HG03432 (cell line): ENCODE measurements at regions not wholly inside any gene's neighbourhood (a gene's known extent, or its start where the extent isn't known, plus 50 kb on each side); places are given as distances from the start of the nearest gene placed in this dataset.
"Not testable (repeated sequence)": the region's sequence is repeated elsewhere in the genome, so short reads cannot be mapped to it uniquely, and the experiment has no call there.

Experiments used
- ATAC-seq: cut with Tn5 transposase; IDR thresholded peaks from one replicate; pipeline ENCODE4 v1.9.1; 2021; ENCODE audit warnings: mild to moderate bottlenecking, moderate library complexity; ENCODE audit not compliant: unreplicated experiment

DNA sequence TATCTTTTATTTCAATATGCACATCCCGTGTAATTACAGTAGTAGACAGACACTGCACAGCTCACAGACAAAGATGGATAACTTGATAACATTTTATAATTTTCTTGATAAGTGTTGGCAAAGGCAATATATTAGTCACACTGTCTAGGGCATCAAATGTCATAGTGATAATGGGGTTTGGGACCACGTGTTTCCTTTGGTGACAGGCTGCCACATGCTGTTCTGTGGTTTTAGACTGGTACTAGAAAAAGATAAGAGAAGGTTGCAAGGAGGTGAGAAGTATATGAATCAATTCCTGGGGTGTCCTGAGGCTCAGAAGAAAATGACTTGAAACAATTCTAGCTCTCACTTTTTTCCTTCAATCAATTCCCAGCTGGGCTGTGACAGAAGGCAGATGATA is 258.8 kb upstream of the CHD1 start:
- ATAC-seq: no peak

GRCh38 chr5:99179206-99179605 is 250.4 kb upstream of the CHD1 start:
- no peak for ATAC-seq

GRCh38 chr5:99177796-99178195 is 249.0 kb upstream of the CHD1 start:
- ATAC-seq: no peak

DNA sequence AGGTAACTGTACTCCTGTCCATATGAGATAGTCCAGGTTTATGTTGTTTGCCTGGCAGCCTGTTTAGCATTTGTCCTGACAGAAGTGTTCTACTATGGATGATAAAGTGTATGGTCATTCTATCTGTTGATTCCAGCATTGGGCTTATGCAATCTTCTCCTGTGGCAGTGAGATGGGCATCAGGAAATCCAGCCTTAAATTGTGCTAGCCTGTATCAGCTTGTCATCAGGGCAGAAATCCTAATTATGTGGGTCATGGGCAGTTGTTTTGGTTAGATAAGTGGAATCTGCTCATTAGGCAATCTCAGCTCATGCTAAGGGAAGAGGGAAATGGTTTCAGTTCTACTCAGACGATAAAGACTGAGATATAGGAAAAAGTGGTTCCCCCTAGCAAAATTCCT is 247.4 kb upstream of the CHD1 start:
- no peak for ATAC-seq

GRCh38 chr5:99169309-99169708 is 240.5 kb upstream of the CHD1 start:
- ATAC-seq: no peak

DNA sequence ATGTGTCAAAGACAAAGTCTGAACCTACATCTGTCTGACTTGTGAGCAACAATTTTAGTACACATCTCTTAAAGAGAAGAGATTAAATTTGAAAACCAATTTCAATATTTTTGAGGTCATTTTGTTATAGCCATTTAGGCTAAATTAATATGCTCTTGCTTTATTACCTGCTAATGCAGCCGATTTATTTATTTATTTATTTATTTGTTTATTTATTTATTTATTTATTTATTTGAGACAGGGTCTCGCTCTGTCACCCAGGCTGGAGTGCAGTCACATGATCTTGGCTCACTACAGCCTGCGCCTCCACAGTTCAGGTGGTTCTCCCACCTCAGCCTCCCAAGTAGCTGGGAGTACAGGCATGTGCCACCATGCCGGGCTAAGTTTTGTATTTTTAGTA is 232.7 kb upstream of the CHD1 start:
- ATAC-seq: not testable (repeated sequence)

DNA sequence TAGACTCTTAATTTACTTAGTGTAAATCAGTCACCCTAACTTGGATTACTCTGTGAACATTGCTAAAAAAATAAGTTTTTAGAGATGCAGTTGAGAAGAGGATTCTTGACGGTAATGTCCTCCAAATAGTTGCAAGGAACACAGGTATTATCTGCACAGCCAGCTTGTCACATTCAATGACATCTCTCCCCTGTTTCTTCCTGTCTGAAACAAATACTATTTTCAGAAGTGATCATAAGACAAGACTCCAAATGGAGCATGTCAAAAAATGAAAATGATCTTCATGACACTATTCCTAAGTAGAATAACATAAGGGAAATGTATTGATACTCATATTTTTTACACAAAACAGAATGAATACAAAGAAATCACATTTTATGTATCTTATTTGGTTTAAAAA is 227.9 kb upstream of the CHD1 start:
- no peak for ATAC-seq

DNA sequence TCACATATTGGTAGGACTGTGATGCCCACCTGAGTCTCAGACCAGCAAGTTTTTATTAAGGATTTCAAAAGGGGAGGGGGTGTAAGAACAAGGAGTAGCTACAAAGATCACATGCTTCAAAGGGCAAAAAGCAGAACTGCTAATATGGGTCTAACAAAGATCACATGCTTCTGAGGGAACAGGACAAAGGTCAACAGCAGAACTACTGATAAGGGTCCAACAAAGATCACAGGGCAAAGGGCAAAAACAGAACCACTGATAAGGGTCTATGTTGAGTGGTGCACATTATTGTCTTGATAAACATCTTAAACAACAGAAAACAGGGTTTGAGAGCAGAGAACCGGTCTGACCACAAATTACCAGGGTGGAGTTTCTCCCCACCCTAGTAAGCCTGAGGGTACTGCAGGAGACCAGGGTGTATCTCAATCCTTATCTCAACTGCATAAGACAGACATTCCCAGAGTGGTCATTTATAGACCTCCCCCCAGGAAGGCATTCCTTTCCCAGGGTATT is 214.5 kb upstream of the CHD1 start:
- ATAC-seq: not testable (repeated sequence)

DNA sequence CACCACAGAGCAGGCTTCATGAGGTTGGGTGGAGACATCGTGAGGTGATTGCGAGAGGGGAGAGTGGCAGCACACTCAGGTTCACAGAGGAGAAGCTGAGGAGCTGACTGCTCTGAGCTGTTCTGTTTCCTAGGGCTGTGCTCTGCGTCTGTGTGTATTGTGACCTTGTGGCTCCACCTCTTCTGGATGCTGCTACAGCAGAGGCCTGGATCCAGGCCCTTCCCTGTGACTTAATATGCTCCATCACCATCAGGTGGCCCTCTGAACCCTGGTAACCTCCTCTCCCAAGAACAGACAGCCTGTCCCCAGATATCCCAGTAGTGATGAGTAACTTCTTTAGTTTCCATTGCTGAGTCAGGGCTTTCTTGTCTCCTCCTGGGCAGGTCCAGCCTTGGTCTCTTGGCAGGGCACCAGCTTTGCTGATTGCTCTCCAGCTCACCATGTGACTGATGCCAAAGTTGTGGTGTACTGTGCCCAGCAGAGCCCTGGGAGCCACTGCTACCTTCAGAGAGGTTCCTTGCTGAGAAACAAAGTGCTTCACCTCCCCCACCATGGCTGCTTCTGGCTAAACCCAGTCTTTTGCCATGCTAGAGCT is 212.8 kb upstream of the CHD1 start:
- no peak for ATAC-seq

DNA sequence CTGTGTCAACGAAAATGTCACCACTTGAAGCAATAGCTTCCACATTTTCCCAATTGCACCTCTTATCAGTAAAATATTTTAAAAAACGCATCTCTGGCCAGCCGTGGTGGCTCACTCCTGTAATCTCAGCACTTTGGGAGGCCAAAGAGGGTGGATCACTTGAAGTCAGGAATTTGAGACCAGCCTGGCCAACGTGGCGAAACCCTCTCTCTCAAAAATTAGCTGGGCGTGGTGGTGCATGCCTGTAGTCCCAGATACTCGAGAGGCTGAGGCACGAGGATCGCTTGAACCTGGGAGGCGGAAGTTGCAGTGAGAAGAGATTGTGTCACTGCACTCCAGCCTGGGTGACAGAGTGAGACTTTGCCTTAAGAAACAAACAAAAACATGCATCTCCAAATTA is 210.1 kb upstream of the CHD1 start:
- ATAC-seq: no peak

GRCh38 chr5:99133921-99134320 is 205.1 kb upstream of the CHD1 start:
- ATAC-seq: no peak

DNA sequence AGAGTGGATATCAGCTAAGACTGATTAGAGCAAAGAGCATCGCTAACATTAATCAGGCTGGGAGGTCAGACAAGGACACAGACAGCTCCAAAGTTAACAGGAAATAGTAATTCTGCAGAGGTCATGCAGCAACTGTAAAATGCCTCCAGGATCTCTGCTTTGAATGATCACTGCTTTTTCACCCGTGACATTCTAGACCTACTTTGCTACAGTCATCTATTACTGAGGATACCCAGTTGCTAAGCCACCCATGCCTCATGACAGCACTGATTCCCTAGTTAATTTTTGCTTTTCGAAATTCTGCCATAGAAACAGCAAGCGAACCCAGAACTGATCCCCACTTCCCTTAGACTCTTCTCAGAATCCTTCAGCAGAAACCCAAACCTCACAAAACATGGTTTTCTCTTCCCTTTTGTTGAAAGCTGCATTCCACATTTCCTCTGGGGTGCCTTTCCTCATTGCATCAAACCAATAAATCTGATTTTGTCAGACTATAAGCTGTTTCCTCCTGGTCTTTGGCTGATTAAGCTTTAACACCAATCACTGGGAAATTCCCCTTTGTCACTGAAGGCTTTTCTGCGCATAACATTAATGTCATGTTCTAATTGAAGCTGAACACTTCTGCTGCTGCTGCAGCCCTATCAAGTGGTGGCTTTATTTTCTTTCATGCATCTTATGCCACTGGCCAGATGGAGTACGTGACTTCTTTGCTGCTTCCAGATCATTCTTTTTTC is 201.1 kb upstream of the CHD1 start:
- ATAC-seq: no peak

DNA sequence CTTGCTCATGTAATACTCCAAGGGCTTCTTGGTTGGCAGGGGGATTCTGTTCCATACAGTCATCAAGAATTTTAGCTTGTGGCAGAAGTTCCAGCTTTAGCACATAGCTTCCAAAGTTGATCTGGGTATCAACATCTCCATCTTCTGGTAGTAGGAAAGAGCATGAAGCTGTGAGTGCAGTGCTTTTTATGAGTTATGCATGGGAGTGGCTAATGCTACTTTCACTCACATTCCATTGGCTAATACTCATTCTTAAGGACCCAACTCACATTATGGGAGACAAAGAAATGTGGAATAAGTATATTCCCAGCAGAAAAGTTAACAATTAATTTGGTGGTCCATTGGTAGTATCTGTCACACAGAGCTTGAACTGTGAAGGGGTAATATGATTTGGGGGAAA is 194.2 kb upstream of the CHD1 start:
- ATAC-seq: no peak

- ATAC-seq: no peak
These were observed 190.5 kb upstream of the CHD1 start for GRCh38 chr5:99119326-99119725.

GRCh38 chr5:99116526-99116925 is 187.7 kb upstream of the CHD1 start:
- no peak for ATAC-seq

DNA sequence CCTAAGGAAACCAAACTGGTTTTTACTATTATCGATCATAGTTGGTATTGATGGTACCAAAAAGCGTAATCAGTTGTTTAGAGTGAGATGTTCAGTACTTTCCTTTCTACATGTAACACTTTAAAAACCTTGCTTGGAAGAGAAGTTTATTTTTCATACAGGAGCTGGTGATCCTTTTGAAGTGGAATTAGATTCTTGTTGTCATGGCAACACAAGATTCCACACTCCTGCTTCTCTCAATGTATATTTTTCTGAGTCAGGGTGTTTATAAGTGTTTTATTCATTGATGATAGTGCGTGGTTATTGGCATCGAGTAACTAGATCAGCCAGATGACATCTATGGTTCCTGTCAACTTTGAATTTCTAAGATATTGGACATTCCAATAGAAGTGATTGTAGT is 181.1 kb upstream of the CHD1 start:
- no peak for ATAC-seq

DNA sequence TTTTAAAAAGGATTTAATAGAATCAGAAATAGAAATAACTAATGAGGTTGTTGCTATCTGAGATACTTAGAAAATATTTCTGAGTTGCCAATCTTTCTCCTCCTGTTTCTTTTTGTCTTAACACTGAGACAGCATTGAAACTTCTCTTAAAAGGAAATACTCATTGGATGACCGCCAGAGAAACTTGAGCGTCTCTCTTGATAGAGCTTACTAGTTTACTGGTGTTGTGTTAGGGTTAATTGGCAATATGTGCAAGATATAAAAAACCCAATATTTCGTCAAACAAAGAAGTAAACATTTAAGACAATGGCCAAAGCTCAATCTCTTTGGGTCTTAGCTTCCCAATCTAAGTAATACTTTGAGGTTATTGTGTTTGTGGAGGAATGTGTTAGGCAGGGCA is 176.4 kb upstream of the CHD1 start:
- no peak for ATAC-seq

- ATAC-seq: peak; percentile 59
These were observed 175.8 kb upstream of the CHD1 start for GRCh38 chr5:99104538-99105132.

GRCh38 chr5:99102073-99102697 is 173.4 kb upstream of the CHD1 start:
- ATAC-seq: no peak

GRCh38 chr5:99099691-99100090 is 170.9 kb upstream of the CHD1 start:
- no peak for ATAC-seq

DNA sequence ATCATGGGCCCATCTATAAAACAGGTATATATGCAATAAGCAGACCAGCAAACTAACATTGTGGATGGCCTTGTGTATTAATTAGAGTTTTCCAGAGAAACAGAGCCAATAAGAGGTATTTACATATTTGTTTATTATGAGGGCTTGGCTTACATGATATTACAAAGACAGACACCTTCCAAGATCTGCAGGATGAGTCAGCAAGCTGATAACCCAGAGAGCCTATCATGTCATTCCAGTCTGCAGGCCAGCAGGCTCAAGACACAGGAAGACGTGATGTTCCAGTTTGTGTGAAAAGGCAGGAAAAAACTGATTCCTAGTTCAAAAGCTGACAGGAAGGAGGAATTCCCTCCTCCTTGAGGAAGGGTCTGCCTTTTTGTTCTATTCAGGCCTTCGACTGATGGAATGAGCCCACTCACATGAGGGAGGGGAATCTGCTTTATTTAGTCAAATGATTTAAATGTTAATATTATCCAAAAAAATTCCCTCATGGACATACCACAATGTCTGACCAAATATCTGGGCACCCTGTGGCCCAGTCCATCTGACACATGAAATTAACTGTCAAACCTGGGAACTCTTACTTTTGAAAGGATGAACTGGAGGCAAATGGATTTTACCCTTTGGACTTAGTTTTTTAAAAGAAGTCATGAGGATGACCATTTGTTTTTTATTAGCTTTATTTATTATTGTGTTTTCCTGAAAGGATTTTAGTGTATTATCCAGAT is 161.2 kb upstream of the CHD1 start:
- no peak for ATAC-seq
